ENCODE measurements at regions not wholly inside any gene's neighbourhood (a gene's known extent, or its start where the extent isn't known, plus 50 kb on each side); places are given as distances from the start of the nearest gene placed in this dataset.

DNA sequence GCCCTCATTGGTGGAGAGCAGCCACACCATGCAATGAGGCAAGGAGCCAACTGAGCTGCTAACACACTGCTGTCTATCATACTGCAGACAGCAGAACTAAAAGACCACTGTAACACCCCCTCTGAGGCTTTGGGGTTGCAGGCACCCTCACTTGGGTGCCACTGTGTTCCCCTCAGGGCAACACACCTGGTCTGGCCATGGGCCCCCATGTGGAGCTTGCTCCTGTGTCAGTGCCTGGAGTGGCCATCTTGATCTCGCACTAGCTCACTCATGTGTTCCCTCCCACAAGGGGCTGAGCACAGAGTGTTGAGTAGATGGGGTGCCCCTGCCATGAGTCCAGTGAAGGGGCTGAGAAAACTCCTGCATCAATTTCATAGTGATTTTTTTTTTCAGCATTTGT is 532.4 kb upstream of the FTMT start:
- TF ChIP-seq, protein P1, sequence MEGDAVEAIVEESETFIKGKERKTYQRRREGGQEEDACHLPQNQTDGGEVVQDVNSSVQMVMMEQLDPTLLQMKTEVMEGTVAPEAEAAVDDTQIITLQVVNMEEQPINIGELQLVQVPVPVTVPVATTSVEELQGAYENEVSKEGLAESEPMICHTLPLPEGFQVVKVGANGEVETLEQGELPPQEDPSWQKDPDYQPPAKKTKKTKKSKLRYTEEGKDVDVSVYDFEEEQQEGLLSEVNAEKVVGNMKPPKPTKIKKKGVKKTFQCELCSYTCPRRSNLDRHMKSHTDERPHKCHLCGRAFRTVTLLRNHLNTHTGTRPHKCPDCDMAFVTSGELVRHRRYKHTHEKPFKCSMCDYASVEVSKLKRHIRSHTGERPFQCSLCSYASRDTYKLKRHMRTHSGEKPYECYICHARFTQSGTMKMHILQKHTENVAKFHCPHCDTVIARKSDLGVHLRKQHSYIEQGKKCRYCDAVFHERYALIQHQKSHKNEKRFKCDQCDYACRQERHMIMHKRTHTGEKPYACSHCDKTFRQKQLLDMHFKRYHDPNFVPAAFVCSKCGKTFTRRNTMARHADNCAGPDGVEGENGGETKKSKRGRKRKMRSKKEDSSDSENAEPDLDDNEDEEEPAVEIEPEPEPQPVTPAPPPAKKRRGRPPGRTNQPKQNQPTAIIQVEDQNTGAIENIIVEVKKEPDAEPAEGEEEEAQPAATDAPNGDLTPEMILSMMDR (IDR thresholded peaks at IDR 0.05), result no peak
- TF ChIP-seq POLR2AphosphoS5 (IDR thresholded peaks at IDR 0.05), result no peak
- no peak for TF ChIP-seq EP300 (IDR thresholded peaks at IDR 0.05; ENCODE audit: low read depth)

Data from transverse colon (tissue), 4 donors.